ENCODE measurements at regions not wholly inside any gene's neighbourhood (a gene's known extent, or its start where the extent isn't known, plus 50 kb on each side); places are given as distances from the start of the nearest gene placed in this dataset.

DNA sequence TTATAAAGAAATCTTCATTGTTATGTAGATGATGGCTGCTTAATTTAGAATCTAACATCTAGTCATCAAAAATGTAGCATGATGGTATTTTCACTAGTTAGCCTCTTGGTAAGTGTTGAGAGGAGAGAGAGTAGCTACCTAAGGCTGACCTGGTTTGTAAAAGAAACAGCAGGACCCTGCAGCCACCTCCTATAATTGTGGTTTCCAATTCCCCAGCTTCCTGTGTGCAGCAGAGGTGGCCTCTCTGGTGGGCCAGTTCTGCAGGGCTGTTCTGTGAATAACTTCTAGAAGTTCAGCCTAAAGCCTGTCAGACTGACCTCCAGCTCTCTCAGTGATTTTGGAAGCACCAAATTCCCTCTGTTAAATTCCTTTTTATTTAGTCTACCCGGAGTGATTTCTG lies 246.4 kb upstream of the LRRC7 start:
- TF ChIP-seq CTCF (IDR thresholded peaks at IDR 0.05): no peak
- TF ChIP-seq POLR2A (IDR thresholded peaks at IDR 0.05): no peak
